Islet precursor cell (in vitro differentiated cells): ENCODE measurements at regions not wholly inside any gene's neighbourhood (a gene's known extent, or its start where the extent isn't known, plus 50 kb on each side); places are given as distances from the start of the nearest gene placed in this dataset.
"Not testable (repeated sequence)": the region's sequence is repeated elsewhere in the genome, so short reads cannot be mapped to it uniquely, and the experiment has no call there.

Experiments
- DNase-seq: peaks from one replicate; pipeline ENCODE4 v3.0.0-alpha.2; 2018

- no peak for DNase-seq
Observed at GRCh38 chr9:29969408-29969807, 2396.1 kb upstream of the C9orf72 start.

GRCh38 chr9:29969856-29970647 lies 2396.8 kb upstream of the C9orf72 start:
- no peak for DNase-seq

- no peak for DNase-seq
Observed at GRCh38 chr9:29974197-29974596, 2400.9 kb upstream of the C9orf72 start.

- DNase-seq: no peak
Observed at GRCh38 chr9:29976981-29977380, 2403.7 kb upstream of the C9orf72 start.

- no peak for DNase-seq
Observed at GRCh38 chr9:29981013-29981412, 2403.4 kb upstream of the ACO1 start.

GRCh38 chr9:29999645-30000044 lies 2384.8 kb upstream of the ACO1 start:
- no peak for DNase-seq

GRCh38 chr9:30010691-30011090 lies 2373.8 kb upstream of the ACO1 start:
- no peak for DNase-seq

- DNase-seq: no peak
Observed at GRCh38 chr9:30012622-30013021, 2371.8 kb upstream of the ACO1 start.

- DNase-seq: no peak
Observed at GRCh38 chr9:30015073-30015472, 2369.4 kb upstream of the ACO1 start.

GRCh38 chr9:30020161-30020560 lies 2364.3 kb upstream of the ACO1 start:
- no peak for DNase-seq

- DNase-seq: no peak
Observed at GRCh38 chr9:30035761-30036160, 2348.7 kb upstream of the ACO1 start.

- no peak for DNase-seq
Observed at GRCh38 chr9:30036558-30036957, 2347.9 kb upstream of the ACO1 start.

- DNase-seq: no peak
Observed at GRCh38 chr9:30039712-30040111, 2344.7 kb upstream of the ACO1 start.

- no peak for DNase-seq
Observed at GRCh38 chr9:30048396-30048795, 2336.0 kb upstream of the ACO1 start.

- no peak for DNase-seq
Observed at GRCh38 chr9:30058463-30058862, 2326.0 kb upstream of the ACO1 start.

- DNase-seq: no peak
Observed at GRCh38 chr9:30060976-30061375, 2323.5 kb upstream of the ACO1 start.

GRCh38 chr9:30065888-30066287 lies 2318.6 kb upstream of the ACO1 start:
- no peak for DNase-seq

- not testable (repeated sequence) for DNase-seq
Observed at GRCh38 chr9:30069236-30069635, 2315.2 kb upstream of the ACO1 start.

GRCh38 chr9:30075022-30075421 lies 2309.4 kb upstream of the ACO1 start:
- no peak for DNase-seq

GRCh38 chr9:30075451-30076199 lies 2308.8 kb upstream of the ACO1 start:
- peak; percentile 80 for DNase-seq

GRCh38 chr9:30078195-30078594 lies 2306.2 kb upstream of the ACO1 start:
- no peak for DNase-seq

GRCh38 chr9:30089428-30089827 lies 2295.0 kb upstream of the ACO1 start:
- DNase-seq: no peak

- no peak for DNase-seq
Observed at GRCh38 chr9:30103647-30104394, 2280.6 kb upstream of the ACO1 start.

- not testable (repeated sequence) for DNase-seq
Observed at GRCh38 chr9:30107134-30107533, 2277.3 kb upstream of the ACO1 start.
